ENCODE measurements at regions not wholly inside any gene's neighbourhood (a gene's known extent, or its start where the extent isn't known, plus 50 kb on each side); places are given as distances from the start of the nearest gene placed in this dataset.

DNA sequence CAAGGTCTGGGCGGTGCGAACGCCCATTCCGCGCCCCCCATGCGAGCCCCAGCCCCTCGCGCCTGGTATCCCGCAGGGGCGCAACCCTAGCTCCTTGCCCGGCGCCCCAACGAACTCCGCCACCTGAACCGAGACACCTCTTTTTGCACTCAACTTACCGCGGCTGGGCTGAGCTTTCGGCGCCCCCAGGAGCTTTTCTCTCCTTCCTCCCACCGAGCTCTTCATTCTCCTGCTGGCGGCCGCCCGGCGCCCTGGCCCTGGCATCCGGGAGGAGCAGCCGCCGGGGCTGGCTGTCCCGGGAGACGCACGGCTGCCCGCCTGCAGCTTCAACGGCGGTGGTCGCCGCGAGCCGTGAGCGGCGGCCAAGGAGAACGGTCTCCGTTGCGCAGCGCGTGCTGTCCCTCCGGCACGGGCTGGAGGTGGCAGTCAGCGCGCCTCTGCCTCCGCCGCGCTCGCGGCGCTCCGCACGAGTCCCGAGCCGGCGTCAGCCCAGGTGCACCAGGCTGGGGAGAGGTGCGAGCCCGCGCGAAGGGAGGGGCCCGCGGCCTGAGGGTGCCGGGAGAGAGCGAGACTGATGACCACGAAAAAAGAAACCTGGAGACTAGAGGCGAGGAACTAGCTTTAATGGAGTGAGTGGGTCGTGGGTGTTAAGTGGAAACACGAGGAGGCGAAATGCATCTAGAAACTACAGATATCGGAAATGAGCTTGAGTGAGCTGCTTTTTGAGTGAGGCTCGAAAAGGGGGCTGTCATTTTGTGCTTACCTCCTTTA lies 621.5 kb upstream of the ZNF385D start:
- TF ChIP-seq POLR2A (IDR thresholded peaks at IDR 0.05; ENCODE audit: low read length): no peak
- no peak for TF ChIP-seq GATA1 (IDR thresholded peaks at IDR 0.05; ENCODE audit: low read depth, low read length)

All from erythroblast (primary cell).